NCI-H460 (cell line): ENCODE measurements at regions not wholly inside any gene's neighbourhood (a gene's known extent, or its start where the extent isn't known, plus 50 kb on each side); places are given as distances from the start of the nearest gene placed in this dataset.
"Not testable (repeated sequence)": the region's sequence is repeated elsewhere in the genome, so short reads cannot be mapped to it uniquely, and the experiment has no call there.

ENCODE experiments used
- DNase-seq: peaks from one replicate; pipeline ENCODE4 v3.0.0-alpha.2; 2016; ENCODE audit warnings: low read depth; ENCODE audit errors: extremely low read depth

- not testable (repeated sequence) for DNase-seq
Measured at GRCh38 chr3:75311306-75311705, 352.8 kb upstream of the FRG2C start.

GRCh38 chr3:75312469-75312868 is 351.7 kb upstream of the FRG2C start:
- DNase-seq = not testable (repeated sequence)

GRCh38 chr3:75319776-75320175 is 344.4 kb upstream of the FRG2C start:
- DNase-seq = not testable (repeated sequence)

- DNase-seq = no peak
Measured at GRCh38 chr3:75320369-75320768, 343.8 kb upstream of the FRG2C start.

- no peak for DNase-seq
Measured at GRCh38 chr3:75321060-75321459, 343.1 kb upstream of the FRG2C start.

- DNase-seq = not testable (repeated sequence)
Measured at GRCh38 chr3:75323936-75324335, 340.2 kb upstream of the FRG2C start.

GRCh38 chr3:75325716-75326115 is 338.4 kb upstream of the FRG2C start:
- no peak for DNase-seq

GRCh38 chr3:75327453-75327852 is 336.7 kb upstream of the FRG2C start:
- DNase-seq = no peak

- no peak for DNase-seq
Measured at GRCh38 chr3:75329476-75330097, 334.5 kb upstream of the FRG2C start.

- DNase-seq = not testable (repeated sequence)
Measured at GRCh38 chr3:75330446-75330845, 333.7 kb upstream of the FRG2C start.

GRCh38 chr3:75332090-75332489 is 332.0 kb upstream of the FRG2C start:
- DNase-seq = not testable (repeated sequence)

- no peak for DNase-seq
Measured at GRCh38 chr3:75332794-75333193, 331.3 kb upstream of the FRG2C start.

GRCh38 chr3:75334299-75334698 is 329.8 kb upstream of the FRG2C start:
- no peak for DNase-seq

GRCh38 chr3:75337226-75337900 is 326.8 kb upstream of the FRG2C start:
- no peak for DNase-seq

- DNase-seq = no peak
Measured at GRCh38 chr3:75338342-75338741, 325.8 kb upstream of the FRG2C start.

- no peak for DNase-seq
Measured at GRCh38 chr3:75341324-75342067, 322.6 kb upstream of the FRG2C start.

- DNase-seq = no peak
Measured at GRCh38 chr3:75342425-75342824, 321.7 kb upstream of the FRG2C start.

- not testable (repeated sequence) for DNase-seq
Measured at GRCh38 chr3:75350536-75350935, 313.6 kb upstream of the FRG2C start.

- DNase-seq = not testable (repeated sequence)
Measured at GRCh38 chr3:75362086-75362784, 301.9 kb upstream of the FRG2C start.

GRCh38 chr3:75372964-75373363 is 291.2 kb upstream of the FRG2C start:
- DNase-seq = not testable (repeated sequence)

- DNase-seq = not testable (repeated sequence)
Measured at GRCh38 chr3:75379840-75380239, 284.3 kb upstream of the FRG2C start.
